Hematopoietic multipotent progenitor cell treated with erythropoietin and hydrocortisone succinate and interleukin-3 and kit ligand, for 17 days (in vitro differentiated cells): ENCODE measurements at regions not wholly inside any gene's neighbourhood (a gene's known extent, or its start where the extent isn't known, plus 50 kb on each side); places are given as distances from the start of the nearest gene placed in this dataset.

ENCODE experiments used
- DNase-seq: peaks from one replicate; pipeline ENCODE4 v3.0.0-alpha.2; 2015; ENCODE audit warnings: low spot score

- no peak for DNase-seq
Observed at GRCh38 chr2:16019617-16020351, 79.4 kb downstream of the MYCN start.

DNA sequence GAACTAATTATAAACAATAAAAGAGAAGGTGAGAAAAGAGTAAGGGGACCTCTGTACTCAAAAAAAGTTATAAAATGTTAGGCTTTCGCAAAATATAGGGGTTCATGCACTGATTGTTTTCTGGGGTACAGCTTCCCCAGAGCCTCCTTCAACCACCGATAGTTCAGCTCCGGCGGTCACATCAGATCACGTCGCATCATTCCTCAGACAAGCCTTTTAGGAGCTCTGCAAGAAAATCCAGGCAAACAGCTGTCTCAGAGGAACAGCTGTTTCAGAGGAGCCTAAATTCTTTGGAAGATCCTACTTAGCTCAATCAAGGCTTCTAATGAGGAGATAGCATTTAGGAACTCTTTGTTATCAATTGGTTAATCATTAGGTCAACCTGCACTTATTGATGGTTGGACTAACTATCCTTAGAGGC is 78.7 kb downstream of the MYCN start:
- DNase-seq, result no peak

DNA sequence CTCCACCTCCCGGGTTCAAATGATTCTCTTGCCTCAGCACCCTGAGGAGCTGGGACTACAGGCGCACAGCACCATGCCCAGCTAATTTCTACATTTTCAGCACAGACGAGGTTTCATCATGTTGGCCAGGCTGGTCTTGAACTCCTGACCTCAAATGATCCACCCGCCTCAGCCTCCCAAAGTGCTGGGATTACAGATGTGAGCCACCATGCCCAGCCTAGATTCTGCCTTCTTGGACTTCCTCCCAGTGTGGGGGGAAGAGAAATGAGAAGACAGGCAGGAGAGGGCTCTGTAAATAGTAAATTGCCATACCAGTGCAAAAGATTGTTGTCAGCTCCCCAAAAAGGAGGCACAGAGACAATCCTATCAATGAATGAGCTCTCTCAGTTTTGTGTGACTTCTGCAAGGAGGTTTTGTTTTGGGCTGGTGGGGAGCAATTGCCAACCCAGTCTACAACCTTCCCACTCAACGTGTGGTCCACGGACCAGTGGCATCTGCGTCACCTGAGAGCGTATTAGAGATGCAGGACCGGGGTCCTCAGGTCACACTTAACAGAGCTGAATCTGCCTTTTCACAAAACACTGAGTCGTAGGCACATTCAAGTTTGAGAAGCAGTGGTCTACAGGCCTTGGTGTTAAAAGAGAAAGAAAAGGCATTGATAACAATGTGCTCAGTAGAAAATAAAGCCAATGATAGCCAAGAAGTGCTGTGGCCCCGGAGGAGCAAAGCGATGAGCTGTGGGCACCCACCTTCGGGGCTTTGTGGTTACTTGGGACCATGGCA is 78.1 kb downstream of the MYCN start:
- DNase-seq, result no peak

GRCh38 chr2:16016282-16016681 is 75.9 kb downstream of the MYCN start:
- no peak for DNase-seq

- no peak for DNase-seq
Observed at GRCh38 chr2:16015903-16016265, 75.5 kb downstream of the MYCN start.

DNA sequence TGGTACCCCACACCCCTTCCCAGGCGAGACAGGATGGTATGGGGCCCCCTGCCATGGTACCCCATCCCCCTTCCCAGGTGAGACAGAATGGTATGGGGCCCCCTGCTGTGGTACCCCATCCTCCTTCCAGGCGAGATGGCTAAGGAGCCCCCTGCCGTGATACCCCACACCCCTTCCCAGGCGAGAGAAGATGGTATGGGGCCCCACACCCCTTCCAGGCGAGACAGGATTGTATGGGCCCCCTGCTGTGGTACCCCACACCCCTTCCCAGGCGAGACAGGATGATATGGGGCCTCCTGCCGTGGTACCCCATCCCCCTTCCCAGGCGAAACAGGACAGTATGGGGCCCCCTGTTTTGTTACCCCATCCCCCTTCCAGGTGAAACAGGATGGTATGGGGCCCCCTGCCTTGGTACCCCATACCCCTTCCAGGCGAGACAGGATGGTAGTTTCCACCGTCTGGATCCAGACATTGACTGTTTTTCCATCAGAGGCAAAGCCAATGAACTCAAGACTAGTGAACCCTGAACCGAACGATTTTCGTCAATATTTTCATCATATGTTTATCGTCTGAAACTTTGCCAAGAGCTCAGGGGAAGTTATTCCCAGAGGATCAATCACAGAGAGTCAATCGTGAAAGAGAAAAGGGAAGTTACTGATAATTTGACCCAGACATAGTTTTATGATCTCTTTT is 75.0 kb downstream of the MYCN start:
- no peak for DNase-seq

GRCh38 chr2:16014802-16015201 is 74.5 kb downstream of the MYCN start:
- no peak for DNase-seq

- DNase-seq, result no peak
Observed at GRCh38 chr2:16014041-16014787, 73.9 kb downstream of the MYCN start.

- no peak for DNase-seq
Observed at GRCh38 chr2:16013359-16013911, 73.1 kb downstream of the MYCN start.

DNA sequence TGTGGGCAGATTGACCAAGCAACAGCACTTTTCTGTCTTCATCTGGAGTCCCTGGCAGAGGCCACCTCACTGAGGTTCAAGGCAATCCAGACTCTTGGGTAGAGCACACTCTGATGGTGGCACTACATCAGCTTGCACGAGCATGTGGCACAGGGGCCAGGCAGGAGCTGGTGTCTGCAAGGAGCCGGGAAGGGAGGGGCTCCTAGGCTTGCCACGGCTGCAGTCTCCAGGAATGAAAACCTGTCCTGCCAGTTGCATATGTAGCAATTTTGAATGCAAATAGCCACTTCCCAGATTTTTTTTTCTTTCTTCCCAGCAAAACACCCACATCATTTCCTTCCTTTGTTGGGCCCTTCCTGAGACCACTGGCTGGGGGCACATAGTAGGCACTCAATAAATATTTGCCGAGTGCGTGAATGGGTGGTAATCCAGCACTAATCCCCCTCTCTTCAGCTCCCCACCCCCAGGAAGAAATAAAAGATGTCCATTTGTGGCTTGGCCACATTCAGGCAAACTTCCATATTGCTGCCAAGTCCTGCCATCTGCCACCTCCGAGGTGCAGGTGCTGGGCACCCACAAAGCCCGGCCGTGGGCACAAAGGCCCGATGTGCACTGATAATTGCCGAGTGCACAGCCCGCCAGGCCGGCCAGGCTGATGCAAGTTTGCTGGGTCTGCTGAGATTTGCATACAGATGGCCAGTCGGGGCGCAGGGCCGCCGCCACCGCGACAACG is 72.4 kb downstream of the MYCN start:
- no peak for DNase-seq

- DNase-seq, result no peak
Observed at GRCh38 chr2:16012029-16012596, 71.8 kb downstream of the MYCN start.

GRCh38 chr2:16011621-16011960 is 71.2 kb downstream of the MYCN start:
- no peak for DNase-seq

DNA sequence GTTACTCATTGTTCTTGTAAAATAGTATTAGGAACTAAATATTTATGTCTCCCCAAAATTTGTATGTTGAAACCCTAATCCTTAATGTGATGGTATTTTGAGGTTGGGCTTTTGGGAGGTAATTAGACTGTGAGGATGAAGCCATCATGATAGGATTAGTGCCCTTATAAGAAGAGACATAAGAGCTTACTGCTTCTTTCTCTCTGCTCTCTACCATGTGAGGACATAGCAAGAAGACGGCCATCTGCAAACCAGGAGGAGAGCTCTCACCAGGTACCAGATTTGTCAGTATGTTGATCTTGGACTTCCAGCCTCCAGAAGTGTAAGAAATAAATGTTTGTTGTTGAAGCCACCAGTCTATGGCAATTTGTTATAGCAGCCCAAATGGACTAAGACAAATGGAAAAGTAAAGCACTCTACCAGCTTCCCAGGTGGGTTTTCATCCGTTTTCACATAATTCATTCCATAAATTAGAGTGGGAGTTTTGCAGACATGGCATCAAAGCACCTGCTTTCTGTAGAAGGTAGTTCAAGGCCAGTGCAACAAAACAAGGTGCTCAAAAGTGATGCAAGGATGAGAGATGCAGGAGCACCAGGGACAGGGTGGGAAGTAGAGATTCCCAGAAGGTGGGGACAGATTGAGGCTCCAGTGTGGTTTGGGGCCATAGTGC is 70.7 kb downstream of the MYCN start:
- DNase-seq, result no peak

- no peak for DNase-seq
Observed at GRCh38 chr2:16010011-16010410, 69.7 kb downstream of the MYCN start.

- no peak for DNase-seq
Observed at GRCh38 chr2:16009560-16009959, 69.2 kb downstream of the MYCN start.

- DNase-seq, result no peak
Observed at GRCh38 chr2:16008856-16009255, 68.5 kb downstream of the MYCN start.

GRCh38 chr2:16008331-16008850 is 68.0 kb downstream of the MYCN start:
- no peak for DNase-seq

GRCh38 chr2:16007167-16007934 is 67.0 kb downstream of the MYCN start:
- no peak for DNase-seq

- no peak for DNase-seq
Observed at GRCh38 chr2:16006537-16007166, 66.3 kb downstream of the MYCN start.
